Mesenchymal stem cell (in vitro differentiated cells and primary cell): ENCODE measurements at regions not wholly inside any gene's neighbourhood (a gene's known extent, or its start where the extent isn't known, plus 50 kb on each side); places are given as distances from the start of the nearest gene placed in this dataset.
"Not testable (repeated sequence)": the region's sequence is repeated elsewhere in the genome, so short reads cannot be mapped to it uniquely, and the experiment has no call there.

Experiments
- DNase-seq: peaks from one replicate; pipeline ENCODE4 v3.0.0-alpha.2; 2013
- H2AFZ ChIP-seq: one replicate; pipeline ENCODE4 v1.6.1; 2013; ENCODE audit warnings: low read depth, mild to moderate bottlenecking, control low read depth, inconsistent platforms, low read length, moderate library complexity
- H2AK5ac ChIP-seq: 2 replicates; pipeline ENCODE4 v1.6.1; 2013; ENCODE audit warnings: low read length, moderate library complexity, mild to moderate bottlenecking, inconsistent platforms; ENCODE audit not compliant: severe bottlenecking
- H2BK120ac ChIP-seq: one replicate; pipeline ENCODE4 v1.6.1; 2013; ENCODE audit warnings: low read depth, mild to moderate bottlenecking, inconsistent platforms, low read length, moderate library complexity
- H2BK12ac ChIP-seq, 2 experiments: one replicate each; pipeline ENCODE4 v1.6.1; 2013; ENCODE audit warnings: inconsistent platforms in 2 of 2, low read length in 2 of 2, mild to moderate bottlenecking in 2 of 2, moderate library complexity in 2 of 2, control low read depth in 1 of 2
- H2BK15ac ChIP-seq: one replicate; pipeline ENCODE4 v1.6.1; 2013; ENCODE audit warnings: mild to moderate bottlenecking, low read depth, inconsistent platforms; ENCODE audit not compliant: poor library complexity, severe bottlenecking
- H2BK5ac ChIP-seq: 2 replicates; pipeline ENCODE4 v1.6.1; 2013; ENCODE audit warnings: low read depth, mild to moderate bottlenecking, low read length, control low read depth, inconsistent platforms; ENCODE audit not compliant: poor library complexity, severe bottlenecking
- H3K14ac ChIP-seq, 2 experiments: one replicate each; pipeline ENCODE4 v1.6.1; 2013; ENCODE audit warnings: inconsistent platforms in 2 of 2, low read length in 2 of 2, control low read depth in 1 of 2, mild to moderate bottlenecking in 1 of 2, moderate library complexity in 1 of 2
- H3K18ac ChIP-seq, 2 experiments: one replicate each; pipeline ENCODE4 v1.6.1; 2013; ENCODE audit warnings: inconsistent platforms in 2 of 2, low read length in 2 of 2, control low read depth in 1 of 2, low read depth in 1 of 2, mild to moderate bottlenecking in 1 of 2
- H3K23ac ChIP-seq, 2 experiments: one replicate each; pipeline ENCODE4 v1.6.1; 2013; ENCODE audit warnings: inconsistent platforms in 2 of 2, low read length in 2 of 2, mild to moderate bottlenecking in 2 of 2, moderate library complexity in 2 of 2, control low read depth in 1 of 2
- H3K27ac ChIP-seq: 2 replicates; pipeline ENCODE4 v1.5.1; 2013; ENCODE audit warnings: mild to moderate bottlenecking, moderate library complexity, low read length, control low read depth, inconsistent platforms; ENCODE audit not compliant: poor library complexity, severe bottlenecking
- H3K27me3 ChIP-seq, 2 experiments: 2 replicates each; pipeline versions ENCODE4 v1.6.1 to v1.7.0; 2013; ENCODE audit warnings: low read length in 2 of 2, mild to moderate bottlenecking in 2 of 2, moderate library complexity in 2 of 2, control low read depth in 1 of 2, inconsistent platforms in 1 of 2; ENCODE audit not compliant: control insufficient read depth in 1 of 2, insufficient read depth in 1 of 2
- H3K36me3 ChIP-seq, 2 experiments: 2 replicates each; pipeline versions ENCODE4 v1.6.1 to v1.7.0; 2013; ENCODE audit warnings: low read length in 2 of 2, control low read depth in 1 of 2, inconsistent platforms in 1 of 2, low read depth in 1 of 2, mild to moderate bottlenecking in 1 of 2; ENCODE audit not compliant: insufficient read depth in 2 of 2, control insufficient read depth in 1 of 2
- H3K4ac ChIP-seq, 2 experiments: one replicate each; pipeline ENCODE4 v1.6.1; 2013; ENCODE audit warnings: inconsistent platforms in 2 of 2, low read length in 2 of 2, mild to moderate bottlenecking in 2 of 2, moderate library complexity in 2 of 2, control low read depth in 1 of 2, low read depth in 1 of 2
- H3K4me1 ChIP-seq: 2 replicates; pipeline ENCODE4 v1.6.1; 2013; ENCODE audit warnings: low read depth, low read length, control low read depth; ENCODE audit not compliant: control insufficient read depth, insufficient read depth
- H3K4me2 ChIP-seq: 2 replicates; pipeline ENCODE4 v1.6.1; 2013; ENCODE audit warnings: low read length, mild to moderate bottlenecking, inconsistent platforms; ENCODE audit not compliant: poor library complexity, severe bottlenecking
- H3K4me3 ChIP-seq, 2 experiments: 2 replicates each; pipeline versions ENCODE4 v1.5.1 to v1.7.0; 2013; ENCODE audit warnings: low read length in 2 of 2, mild to moderate bottlenecking in 2 of 2, control low read depth in 1 of 2, low read depth in 1 of 2; ENCODE audit not compliant: insufficient read depth in 1 of 2
- H3K79me1 ChIP-seq: replicated peaks from 2 replicates; pipeline ENCODE4 v1.6.1; 2013; ENCODE audit warnings: mild to moderate bottlenecking, control low read depth, low read length, inconsistent platforms; ENCODE audit not compliant: poor library complexity, severe bottlenecking
- H3K9ac ChIP-seq: 2 replicates; pipeline ENCODE4 v1.7.0; 2013; ENCODE audit warnings: mild to moderate bottlenecking, low read length, moderate library complexity
- H3K9me3 ChIP-seq: 2 replicates; pipeline ENCODE4 v1.7.0; 2013; ENCODE audit warnings: mild to moderate bottlenecking, low read length; ENCODE audit not compliant: control insufficient read depth
- H4K8ac ChIP-seq: one replicate; pipeline ENCODE4 v1.6.1; 2013; ENCODE audit warnings: inconsistent platforms, mild to moderate bottlenecking, low read length, moderate library complexity
- H4K91ac ChIP-seq: one replicate; pipeline ENCODE4 v1.6.1; 2013; ENCODE audit warnings: mild to moderate bottlenecking, low read length, inconsistent platforms
- WGBS: methylation state at CpG from one replicate; pipeline ENCODE4 v1.1.7; 2013; ENCODE audit warnings: mixed read lengths; 5-methylcytosine and 5-hydroxymethylcytosine counted together

GRCh38 chr21:35503671-35504070 is 454.6 kb upstream of the RUNX1 start:
- Histone ChIP-seq H2AFZ (no peak overlapping the region), H4K91ac (no peak overlapping the region), H2BK15ac (no peak overlapping the region), H4K8ac (no peak overlapping the region), H2AK5ac (no peak overlapping the region), H3K23ac (no peak overlapping the region), H3K4me3 (no peak overlapping the region), H3K27ac (no peak overlapping the region), H3K4ac (no peak overlapping the region), H3K36me3 (no peaks in the 10 kb centered on the region), H3K4me1 (no peaks in the 10 kb centered on the region), H3K9ac (peak overlapping the region; percentile 66), H2BK12ac (no peak overlapping the region), H3K9me3 (no peaks in the 10 kb centered on the region), H3K27me3 (peaks cover 0 to 17% of the 10 kb centered on the region in 2 experiments), H3K79me1 (no peaks in the 10 kb centered on the region), H3K14ac (no peak overlapping the region), H3K4me2 (no peak overlapping the region), H2BK5ac (no peak overlapping the region), H2BK120ac (no peak overlapping the region), H3K18ac (peak overlapping the region in 1 of 2 experiments; percentile 70)
- peak; percentile 14 for DNase-seq
- 67% methylated on average over 4 of the region's 5 CpGs for WGBS

DNA sequence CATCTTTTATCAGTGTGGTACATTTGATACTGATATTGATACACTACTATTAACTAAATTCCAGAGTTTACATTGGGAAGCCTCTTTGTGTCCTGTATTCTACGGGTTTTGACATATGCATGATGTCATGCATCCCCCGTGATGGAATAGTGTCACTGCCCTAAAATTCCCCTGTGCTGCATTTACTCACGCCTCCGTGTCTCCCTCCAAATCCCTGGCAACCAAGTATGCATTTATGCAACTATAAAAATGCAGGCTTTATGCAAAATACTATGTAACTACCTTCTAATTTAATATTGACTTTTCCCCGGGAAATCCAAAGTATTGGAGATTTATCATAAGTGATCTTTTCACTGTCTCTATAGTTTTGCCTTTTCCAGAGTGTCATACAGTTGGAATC is 453.7 kb upstream of the RUNX1 start:
- H3K4me2 ChIP-seq = no peak overlapping the region
- H3K4ac ChIP-seq = no peak overlapping the region
- no peaks in the 10 kb centered on the region for H3K36me3 ChIP-seq
- H3K14ac ChIP-seq = no peak overlapping the region
- H3K18ac ChIP-seq = no peak overlapping the region
- DNase-seq = no peak
- H3K4me1 ChIP-seq = no peaks in the 10 kb centered on the region
- no peak overlapping the region for H2AFZ ChIP-seq
- no peak overlapping the region for H3K23ac ChIP-seq
- H2BK12ac ChIP-seq = no peak overlapping the region
- H3K9ac ChIP-seq = no peak overlapping the region
- no peak overlapping the region for H4K8ac ChIP-seq
- H3K4me3 ChIP-seq = no peak overlapping the region
- no peak overlapping the region for H2BK15ac ChIP-seq
- H3K79me1 ChIP-seq = no peaks in the 10 kb centered on the region
- no peak overlapping the region for H2BK5ac ChIP-seq
- 56% methylated on average over 4 of the region's 5 CpGs for WGBS
- no peak overlapping the region for H4K91ac ChIP-seq
- H2AK5ac ChIP-seq = no peak overlapping the region
- H3K27me3 ChIP-seq = peaks cover 0 to 17% of the 10 kb centered on the region in 2 experiments
- H3K9me3 ChIP-seq = no peaks in the 10 kb centered on the region
- no peak overlapping the region for H2BK120ac ChIP-seq
- no peak overlapping the region for H3K27ac ChIP-seq

DNA sequence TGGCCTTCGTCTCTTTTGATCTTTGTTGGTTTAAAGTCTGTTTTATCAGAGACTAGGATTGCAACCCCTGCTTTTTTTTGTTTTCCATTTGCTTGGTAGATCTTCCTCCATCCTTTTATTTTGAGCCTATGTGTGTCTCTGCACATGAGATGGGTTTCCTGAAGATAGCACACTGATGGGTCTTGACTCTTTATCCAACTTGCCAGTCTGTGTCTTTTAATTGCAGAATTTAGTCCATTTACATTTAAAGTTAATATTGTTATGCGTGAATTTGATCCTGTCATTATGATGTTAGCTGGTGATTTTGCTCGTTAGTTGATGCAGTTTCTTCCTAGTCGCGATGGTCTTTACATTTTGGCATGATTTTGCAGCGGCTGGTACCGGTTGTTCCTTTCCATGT is 448.4 kb upstream of the RUNX1 start:
- not testable (repeated sequence) for H3K23ac ChIP-seq, H3K79me1 ChIP-seq, H4K91ac ChIP-seq, H3K4ac ChIP-seq, H3K27me3 ChIP-seq, H3K36me3 ChIP-seq, H3K9ac ChIP-seq, H3K9me3 ChIP-seq, H4K8ac ChIP-seq, H2BK12ac ChIP-seq, H2AK5ac ChIP-seq, H3K4me3 ChIP-seq, H3K4me1 ChIP-seq, H3K18ac ChIP-seq, H2AFZ ChIP-seq, DNase-seq, H2BK15ac ChIP-seq, H3K27ac ChIP-seq, H3K4me2 ChIP-seq, H2BK120ac ChIP-seq, H2BK5ac ChIP-seq, H3K14ac ChIP-seq
- WGBS = no CpG with 5 or more reads among the region's 7 CpGs

GRCh38 chr21:35491920-35492678 is 443.0 kb upstream of the RUNX1 start:
- no peak overlapping the region for H2BK120ac ChIP-seq
- H3K27ac ChIP-seq = no peak overlapping the region
- no peak overlapping the region for H2BK15ac ChIP-seq
- H2BK12ac ChIP-seq = no peak overlapping the region
- H4K8ac ChIP-seq = no peak overlapping the region
- no peaks in the 10 kb centered on the region for H3K4me1 ChIP-seq
- H3K23ac ChIP-seq = no peak overlapping the region
- no peak overlapping the region for H2BK5ac ChIP-seq
- no peak overlapping the region for H2AFZ ChIP-seq
- no peaks in the 10 kb centered on the region for H3K9me3 ChIP-seq
- 84% methylated on average over 6 of the region's 6 CpGs for WGBS
- no peak overlapping the region for H3K4me3 ChIP-seq
- no peak overlapping the region for H3K18ac ChIP-seq
- H2AK5ac ChIP-seq = no peak overlapping the region
- no peak overlapping the region for H3K4ac ChIP-seq
- no peak overlapping the region for H3K14ac ChIP-seq
- H3K79me1 ChIP-seq = no peaks in the 10 kb centered on the region
- H3K9ac ChIP-seq = no peak overlapping the region
- no peak overlapping the region for H3K4me2 ChIP-seq
- no peak for DNase-seq
- peaks cover 0 to 17% of the 10 kb centered on the region in 2 experiments for H3K27me3 ChIP-seq
- no peaks in the 10 kb centered on the region for H3K36me3 ChIP-seq
- H4K91ac ChIP-seq = no peak overlapping the region
